Activated CD4-positive, alpha-beta T cell treated with anti-CD3 and anti-CD28 coated beads, Interleukin-2, amount 50 U/mL, for 16 hours (primary cell): ENCODE measurements at regions not wholly inside any gene's neighbourhood (a gene's known extent, or its start where the extent isn't known, plus 50 kb on each side); places are given as distances from the start of the nearest gene placed in this dataset.
"Not testable (repeated sequence)": the region's sequence is repeated elsewhere in the genome, so short reads cannot be mapped to it uniquely, and the experiment has no call there.

ENCODE experiments used
- DNase-seq: peaks from one replicate; pipeline ENCODE4 v3.0.0-alpha.2; 2020

DNA sequence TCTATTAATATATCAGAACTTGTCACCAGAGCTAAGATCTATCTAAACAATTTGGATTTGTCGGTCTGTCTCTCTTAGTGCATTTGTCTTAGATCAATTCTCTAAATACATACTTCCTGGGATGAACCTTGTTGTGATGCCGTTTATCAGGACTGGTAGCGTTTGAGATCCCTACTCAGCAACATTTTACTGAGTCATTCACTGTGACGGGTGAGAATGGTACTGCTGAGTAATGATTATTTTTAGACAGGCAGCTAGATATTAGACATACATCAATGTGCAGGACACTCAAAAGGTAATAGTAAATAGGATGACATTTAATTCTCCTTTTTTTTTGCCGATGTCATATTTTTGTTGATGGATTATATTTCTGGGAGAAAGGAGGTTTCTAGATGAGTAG lies 209.0 kb downstream of the CSNK1G3 start:
- no peak for DNase-seq

DNA sequence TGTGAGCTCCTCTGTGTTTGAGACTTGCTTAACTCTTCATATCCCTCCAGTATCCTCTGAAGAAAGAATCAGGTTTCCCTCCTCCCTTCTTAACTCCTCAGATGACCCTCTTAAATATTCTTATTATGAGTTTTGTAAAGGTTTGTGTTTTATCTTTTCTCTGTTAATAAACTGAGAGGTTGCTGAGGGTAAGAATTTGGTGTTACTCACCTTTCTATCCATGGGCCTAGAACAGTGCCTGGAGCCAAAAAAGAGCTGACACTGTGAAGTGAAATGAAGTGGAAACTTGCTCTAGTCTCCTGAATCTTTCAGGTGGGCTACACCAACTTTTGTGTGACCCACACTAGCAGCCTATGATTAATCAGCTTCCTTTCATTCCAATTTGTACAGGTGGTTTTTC lies 208.4 kb downstream of the CSNK1G3 start:
- DNase-seq, result no peak

DNA sequence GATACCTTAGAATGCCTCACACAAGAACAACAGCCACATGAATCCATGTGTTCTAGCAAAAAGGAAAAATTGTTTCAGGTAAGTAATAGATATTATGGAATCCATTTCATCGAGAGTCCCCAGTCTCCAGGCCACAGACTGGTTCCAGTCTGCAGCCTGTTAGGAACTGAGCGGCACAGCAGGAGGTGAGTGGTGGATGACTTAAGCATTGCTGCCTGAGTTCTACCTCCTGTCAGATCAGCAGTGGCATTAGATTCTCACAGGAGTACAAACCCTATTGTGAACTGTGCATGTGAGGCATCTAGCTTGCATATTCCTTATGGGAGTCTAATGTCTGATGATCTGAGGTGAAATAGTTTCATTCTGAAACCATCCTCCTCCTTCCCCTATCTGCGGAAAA lies 207.0 kb downstream of the CSNK1G3 start:
- no peak for DNase-seq

DNA sequence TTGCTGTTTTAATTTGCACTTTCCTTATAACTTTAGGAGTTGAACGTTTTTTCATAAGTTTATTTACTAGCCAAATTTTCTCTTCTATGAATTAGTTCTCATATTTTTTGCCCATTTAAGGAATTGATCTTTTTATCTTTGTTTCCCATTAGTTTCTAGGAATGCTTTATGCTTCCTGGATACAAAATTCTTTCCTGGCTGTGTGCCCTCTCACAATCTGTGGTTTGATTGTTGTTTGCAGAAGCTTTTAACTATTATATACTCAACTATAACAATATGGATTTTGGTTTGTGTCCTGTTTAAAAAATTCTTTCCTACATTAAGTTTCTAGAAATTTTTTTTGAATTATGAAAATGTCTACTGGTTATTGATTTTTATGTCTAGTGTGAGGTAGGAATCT lies 206.3 kb downstream of the CSNK1G3 start:
- no peak for DNase-seq

DNA sequence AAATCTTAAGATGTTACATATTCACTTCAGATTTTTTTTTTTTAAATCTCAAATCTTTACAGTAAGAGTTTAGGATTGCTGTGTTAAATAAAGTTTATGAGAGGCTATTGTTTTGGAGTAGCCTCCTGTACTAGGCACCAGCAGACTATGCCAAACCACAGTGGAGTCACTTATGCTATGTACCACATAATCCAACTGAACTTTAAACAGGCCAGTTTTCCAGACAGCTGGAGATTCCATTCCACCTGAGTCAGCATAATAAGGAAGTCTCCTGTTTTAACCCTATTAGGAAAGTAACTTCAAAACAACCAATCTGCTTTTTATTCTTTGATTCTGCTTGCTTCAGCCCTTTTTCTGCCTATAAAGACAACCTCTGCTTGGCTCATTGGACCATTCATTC lies 205.2 kb downstream of the CSNK1G3 start:
- DNase-seq, result no peak

DNA sequence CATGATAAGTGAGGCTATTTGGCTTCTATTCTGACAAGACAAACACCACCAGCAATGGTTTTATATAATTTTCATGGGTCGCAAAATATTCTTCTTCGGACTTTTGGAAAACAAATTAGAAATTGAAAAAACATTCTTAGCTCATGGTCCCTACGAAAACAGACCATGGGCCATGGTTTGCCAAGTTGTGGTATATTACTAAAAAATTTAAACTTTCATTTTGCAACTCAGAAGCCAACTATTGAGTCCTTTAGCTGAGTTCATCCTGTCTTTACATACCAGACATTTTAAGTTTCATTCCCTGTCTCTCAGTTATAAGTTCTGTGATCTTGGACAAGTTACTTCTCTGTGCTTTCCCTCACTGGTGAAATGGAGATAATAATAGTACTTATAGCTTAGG lies 198.1 kb downstream of the CSNK1G3 start:
- DNase-seq, result no peak

DNA sequence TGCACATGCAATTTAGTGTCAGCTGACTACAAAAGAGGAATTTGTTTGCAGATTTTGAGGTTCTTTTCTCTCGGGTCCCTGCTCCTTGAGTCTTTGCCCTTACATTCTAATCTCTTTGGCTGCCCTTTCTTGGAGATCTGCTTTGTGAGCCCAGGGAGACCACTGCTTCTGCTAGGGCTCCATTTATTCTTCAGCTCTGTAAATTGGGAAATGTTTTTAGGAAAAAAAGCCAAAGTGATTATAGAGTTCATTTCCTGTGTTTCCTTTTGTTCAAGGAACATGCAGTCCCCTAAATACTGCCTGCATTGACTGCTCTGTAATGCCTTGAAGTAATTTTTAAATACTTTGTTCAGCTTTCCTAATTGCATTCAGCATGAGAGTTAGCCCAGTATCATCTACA lies 197.4 kb downstream of the CSNK1G3 start:
- DNase-seq, result no peak

DNA sequence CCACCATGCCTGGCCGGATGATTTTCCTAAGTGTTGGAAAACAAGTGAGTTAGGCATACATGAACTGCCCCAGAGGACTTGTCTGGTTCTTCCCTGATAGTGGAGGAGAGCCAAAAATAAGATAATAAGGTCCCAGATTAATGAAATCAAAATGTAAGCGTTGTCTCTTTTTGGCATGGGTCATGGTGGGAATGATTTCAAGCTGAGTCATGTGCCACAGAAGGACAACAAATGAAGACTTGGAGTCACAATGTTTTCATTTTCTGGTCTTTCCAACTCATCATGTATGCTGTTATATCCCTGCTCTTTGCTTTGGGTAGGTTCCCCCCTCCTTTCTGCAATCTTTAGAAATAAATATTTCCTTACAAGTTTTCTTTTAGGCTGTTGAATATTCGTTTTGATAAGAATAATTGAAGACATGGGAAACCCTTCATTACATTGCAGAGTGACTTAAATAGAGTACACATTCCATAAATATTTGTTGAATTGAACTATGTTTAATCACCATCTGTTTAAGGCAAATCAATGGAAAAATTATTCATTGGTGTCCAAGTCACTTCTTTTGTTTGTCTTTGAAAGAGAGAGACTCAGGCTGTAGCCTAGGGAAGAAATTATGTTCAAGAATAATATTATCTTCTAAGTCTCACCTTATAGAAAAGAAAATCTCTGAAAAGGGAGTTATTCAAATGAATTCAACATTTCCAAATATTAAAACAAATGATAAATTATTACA lies 196.3 kb downstream of the CSNK1G3 start:
- no peak for DNase-seq

DNA sequence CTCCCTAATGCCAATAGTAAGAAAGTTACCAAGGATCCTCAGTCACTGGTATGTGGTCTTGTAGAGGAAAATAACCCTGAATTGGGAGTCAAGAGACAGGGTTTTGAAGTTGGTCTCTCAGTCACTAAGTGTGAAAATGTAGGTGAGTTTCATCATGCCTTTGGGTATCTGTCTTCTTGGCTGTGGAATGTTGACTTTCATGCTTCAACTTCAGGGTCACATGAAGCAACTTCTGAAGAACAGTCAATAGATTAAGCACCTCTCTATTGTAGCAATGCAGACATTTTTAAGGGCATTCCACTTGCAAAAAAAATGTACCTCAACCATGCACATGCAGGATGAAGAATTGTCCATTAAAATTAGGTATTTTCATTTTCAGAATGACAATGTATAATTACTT lies 194.6 kb downstream of the CSNK1G3 start:
- DNase-seq, result no peak

DNA sequence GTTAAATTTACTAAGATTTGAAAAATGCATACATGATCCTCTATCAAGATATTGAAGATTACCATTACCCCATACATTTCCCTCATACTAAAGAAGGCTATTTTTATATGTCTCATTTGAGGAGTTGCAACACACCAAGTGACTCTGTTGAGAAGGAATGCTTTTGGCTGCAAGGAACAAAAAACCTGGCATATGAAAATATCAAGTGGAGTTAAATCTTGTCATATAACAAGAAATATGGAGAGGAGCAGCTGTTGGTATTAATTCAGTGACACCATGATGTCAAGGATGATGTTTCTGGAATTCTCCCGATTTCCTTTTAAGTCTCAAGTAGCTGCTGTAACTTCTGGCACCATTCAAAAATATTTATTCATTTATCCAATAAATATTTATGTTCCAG lies 193.8 kb downstream of the CSNK1G3 start:
- no peak for DNase-seq

DNA sequence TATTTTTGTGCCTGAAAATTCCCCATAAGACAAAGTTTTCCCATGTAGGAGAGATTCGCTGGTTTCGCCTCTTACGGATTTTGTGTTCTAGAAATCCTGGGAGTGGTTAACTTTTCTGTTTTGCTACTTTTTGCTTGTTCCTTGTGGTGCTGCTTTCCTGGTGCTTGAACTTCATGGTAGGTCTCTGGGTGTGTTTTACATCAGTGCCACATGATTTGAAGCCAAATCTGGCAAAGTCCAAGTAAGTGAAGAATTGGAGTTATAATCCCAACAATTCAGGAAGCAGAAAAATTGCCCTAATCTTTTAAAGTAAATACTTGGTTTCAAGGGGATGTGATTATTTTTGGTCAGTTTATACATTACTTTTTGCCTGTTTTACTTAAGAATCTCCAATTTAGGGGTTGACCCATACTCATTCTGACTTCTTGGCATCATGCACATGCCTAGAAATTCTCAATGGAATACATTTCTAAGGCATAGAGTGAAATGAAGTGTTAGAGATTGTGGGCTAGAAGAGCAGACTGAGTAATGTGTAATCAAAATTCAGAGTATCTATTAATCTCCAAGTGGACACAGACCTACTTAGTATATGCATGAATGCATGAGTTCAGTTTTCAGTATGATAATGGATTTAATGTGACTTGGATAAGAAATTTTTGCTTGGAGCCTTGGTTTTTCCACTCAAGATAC lies 189.7 kb downstream of the CSNK1G3 start:
- no peak for DNase-seq

DNA sequence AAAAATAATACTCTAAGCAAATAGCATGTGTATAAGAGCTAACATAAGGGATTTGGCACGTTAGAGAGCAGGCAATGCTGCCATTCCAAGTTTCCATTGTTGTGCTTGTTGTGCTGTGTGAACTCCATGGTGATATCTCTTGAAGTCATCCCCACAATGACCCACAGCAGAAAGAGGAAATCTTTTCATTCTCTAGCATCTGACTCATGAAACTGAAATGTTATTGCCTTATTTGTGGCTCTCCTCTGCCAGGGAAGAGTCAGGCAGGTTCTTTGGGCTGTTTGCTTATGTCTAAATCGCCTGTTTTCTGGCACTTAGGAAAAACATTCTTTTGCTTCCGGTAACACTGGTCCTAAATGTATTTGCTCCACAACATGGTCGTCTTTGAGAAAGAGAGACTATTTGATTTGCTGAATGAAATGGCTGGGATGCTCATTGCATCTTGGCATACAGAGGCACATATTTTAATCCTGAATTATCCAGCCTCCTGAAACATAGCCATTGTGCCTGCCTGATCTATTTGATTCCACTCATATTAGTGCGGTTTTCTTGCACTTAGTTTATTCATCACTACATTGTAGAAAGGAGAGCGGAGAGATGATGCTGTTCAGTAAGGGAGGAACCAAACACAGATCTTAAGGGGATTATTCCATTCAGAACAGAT lies 188.8 kb downstream of the CSNK1G3 start:
- no peak for DNase-seq

DNA sequence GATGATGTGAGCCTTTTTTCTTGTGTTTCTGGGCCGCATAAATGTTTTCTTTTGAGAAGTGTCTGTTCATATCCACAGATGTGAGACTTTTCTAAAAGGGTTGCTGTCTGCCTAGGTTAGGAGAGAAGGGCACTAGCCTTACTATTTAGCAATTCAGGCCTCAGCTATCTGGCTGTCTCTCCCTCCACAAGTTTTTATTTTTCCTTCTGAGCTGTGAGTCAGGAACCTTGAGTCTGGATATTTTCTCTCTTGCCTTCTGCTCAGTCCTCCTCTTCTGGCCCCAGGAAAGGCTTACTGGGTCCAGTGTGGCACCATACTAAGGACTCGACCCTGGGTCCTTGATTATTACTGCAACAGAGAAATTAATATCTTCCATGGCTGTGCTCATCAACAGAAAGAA lies 187.6 kb downstream of the CSNK1G3 start:
- no peak for DNase-seq

DNA sequence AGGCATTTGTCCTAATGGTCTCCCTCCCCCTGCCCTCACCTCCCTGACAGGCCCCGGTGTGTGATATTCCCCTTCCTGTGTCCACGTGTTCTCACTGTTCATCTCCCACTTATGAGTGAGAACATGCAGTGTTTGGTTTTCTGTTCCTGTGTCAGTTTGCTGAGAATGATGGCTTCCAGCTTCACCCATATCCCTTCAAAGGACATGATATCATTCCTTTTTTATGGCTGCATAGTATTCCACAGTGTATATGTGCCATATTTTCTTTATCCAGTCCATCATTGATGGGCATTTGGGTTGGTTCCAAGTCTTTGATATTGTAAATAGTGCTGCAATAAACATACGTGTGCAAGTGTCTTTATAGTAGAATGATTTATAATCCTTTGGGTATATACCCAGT lies 187.0 kb downstream of the CSNK1G3 start:
- DNase-seq, result not testable (repeated sequence)

DNA sequence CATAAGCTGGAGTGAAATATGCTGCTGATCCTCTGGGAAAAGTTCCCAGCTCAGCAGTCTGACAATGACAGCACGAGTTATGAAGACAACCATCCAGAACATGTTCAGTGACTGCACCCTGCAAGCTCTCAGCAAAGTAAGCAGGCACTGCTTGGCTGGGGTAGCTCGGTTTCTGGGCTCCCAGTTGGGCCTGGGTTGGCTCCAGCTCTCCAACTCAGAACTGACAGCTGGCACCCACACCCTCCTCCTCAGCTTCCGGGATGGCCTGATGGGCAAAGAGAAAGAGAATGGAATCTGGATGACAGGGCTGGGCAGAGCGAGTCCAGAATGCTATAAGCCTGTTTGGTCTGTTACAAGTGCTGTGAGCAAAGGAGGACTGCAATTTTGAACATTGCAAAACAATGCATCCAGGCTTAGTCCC lies 185.0 kb downstream of the CSNK1G3 start:
- no peak for DNase-seq

DNA sequence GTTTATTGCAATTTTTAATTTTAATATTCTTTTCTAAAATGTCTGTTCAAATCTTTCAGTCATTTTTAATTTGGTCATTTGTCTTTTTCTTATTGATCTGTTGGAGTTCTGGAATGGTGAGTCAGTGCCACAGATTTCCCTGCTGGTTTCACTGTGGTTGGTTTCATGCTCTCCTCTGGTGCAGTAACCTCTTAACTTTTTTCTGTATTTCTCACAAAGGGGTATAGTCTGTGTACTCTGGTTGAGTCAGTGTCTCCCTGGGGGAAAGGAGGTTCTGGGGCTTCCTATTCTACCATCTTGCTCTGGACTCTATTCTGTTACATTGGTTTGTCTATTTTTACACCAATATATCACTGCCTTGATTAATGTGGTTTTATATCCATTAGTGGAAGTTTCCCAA lies 178.8 kb downstream of the CSNK1G3 start:
- DNase-seq, result no peak

DNA sequence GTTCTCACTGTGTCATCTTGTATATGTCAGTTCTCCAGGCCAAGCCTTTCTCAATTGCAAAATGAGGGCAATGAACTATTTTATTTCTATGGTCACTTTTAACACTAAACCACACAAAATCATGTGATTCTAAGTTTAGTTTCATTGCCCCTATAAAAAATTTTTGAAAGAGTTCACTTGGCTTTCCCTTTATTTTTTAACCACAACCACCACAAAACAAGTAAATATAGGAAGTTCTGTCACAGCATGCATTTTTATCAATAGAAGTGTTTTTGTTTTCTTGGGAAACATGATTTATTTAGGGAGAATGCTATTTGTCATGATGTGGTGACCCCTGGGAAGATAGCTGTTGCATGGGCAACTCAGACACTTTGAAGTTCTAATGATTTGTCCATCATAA lies 169.1 kb downstream of the CSNK1G3 start:
- no peak for DNase-seq

DNA sequence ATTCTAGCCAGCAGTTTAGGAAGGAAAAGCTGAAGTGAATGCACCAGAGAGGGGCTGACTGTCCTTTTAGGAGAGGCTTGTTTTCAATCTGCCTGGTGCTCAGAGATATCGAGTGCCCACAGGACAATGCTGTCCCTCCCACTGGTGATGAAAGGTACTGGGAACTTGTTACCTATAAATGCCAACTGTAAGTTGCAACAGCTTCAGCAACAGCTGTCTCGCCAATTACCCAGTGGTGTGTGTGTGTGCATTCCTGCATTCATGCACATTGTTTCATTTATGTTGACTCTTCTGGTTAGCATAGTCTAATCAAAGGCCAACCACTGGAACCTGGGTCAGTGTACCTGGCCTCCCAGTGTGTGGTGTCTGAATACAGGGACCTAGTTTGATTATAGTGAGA lies 161.1 kb downstream of the CSNK1G3 start:
- no peak for DNase-seq

DNA sequence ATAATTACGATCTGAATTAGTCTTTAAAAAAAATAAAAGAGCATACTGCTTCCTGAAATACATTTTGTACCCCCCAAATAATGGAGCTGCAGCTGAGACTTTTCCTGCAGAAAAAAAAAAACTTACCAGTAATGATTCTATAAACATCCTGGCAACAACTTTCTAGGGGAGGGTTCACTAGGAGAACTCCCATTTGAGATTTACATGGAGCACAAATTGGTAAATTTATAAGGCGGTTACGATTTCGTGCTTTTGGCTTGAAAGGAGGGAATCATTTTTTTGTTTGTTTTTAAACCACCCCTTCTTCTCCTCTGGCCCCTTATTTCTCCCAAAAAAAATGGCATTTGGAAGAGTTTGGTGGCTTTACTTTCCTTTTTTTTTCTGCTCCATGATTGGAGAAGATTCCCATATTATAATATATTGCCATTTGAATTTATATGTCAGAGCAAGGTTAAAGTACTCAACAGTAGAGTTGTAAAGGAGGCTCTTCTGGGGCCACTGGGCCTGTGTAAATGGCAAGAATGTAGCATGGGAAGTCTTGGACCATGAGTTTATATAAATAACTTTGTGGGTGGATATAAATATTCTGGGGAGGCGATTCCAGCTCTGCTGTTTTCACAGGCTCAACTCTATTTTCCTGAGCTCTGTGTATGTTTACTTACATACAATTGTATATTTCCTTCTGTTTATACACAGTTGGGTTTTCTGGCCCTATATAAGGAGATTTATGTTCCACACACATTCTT lies 159.9 kb downstream of the CSNK1G3 start:
- DNase-seq, result no peak

DNA sequence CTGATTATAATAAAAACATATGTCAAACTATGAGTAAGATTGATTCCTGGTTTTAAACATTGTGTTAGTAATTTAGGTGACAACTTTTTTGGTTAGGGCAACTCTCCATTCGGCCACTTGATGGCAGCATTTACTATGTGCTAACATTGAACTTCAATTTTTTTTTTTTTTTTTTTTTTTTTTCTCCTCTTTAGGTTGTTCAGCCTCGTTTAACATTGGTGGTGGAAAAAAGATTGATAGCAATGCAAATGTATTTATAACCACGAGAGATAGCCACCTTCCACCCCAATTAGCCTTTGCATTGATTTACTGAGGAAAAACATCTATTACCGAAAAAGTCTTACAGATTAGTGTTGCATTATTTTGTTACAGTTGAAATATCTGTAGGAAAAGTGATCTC lies 159.1 kb downstream of the CSNK1G3 start:
- DNase-seq, result peak; percentile 39
